GM19043 (cell line): ENCODE measurements at regions not wholly inside any gene's neighbourhood (a gene's known extent, or its start where the extent isn't known, plus 50 kb on each side); places are given as distances from the start of the nearest gene placed in this dataset.

Experiments used
- ATAC-seq: cut with Tn5 transposase; IDR thresholded peaks from one replicate; pipeline ENCODE4 v1.9.1; 2021; ENCODE audit warnings: low read depth; ENCODE audit not compliant: unreplicated experiment

- ATAC-seq = no peak
Measured at GRCh38 chr13:85411591-85411990, 387.6 kb downstream of the SLITRK6 start.

GRCh38 chr13:85408415-85408814, 390.8 kb downstream of the SLITRK6 start:
- no peak for ATAC-seq

- ATAC-seq = no peak
Measured at GRCh38 chr13:85406269-85406975, 392.8 kb downstream of the SLITRK6 start.

- ATAC-seq = no peak
Measured at GRCh38 chr13:85405316-85405897, 393.8 kb downstream of the SLITRK6 start.

- no peak for ATAC-seq
Measured at GRCh38 chr13:85386424-85386823, 412.8 kb downstream of the SLITRK6 start.

- ATAC-seq = no peak
Measured at GRCh38 chr13:85383291-85383690, 415.9 kb downstream of the SLITRK6 start.

- no peak for ATAC-seq
Measured at GRCh38 chr13:85381082-85381481, 418.1 kb downstream of the SLITRK6 start.

GRCh38 chr13:85379991-85380390, 419.2 kb downstream of the SLITRK6 start:
- no peak for ATAC-seq

- no peak for ATAC-seq
Measured at GRCh38 chr13:85379433-85379832, 419.8 kb downstream of the SLITRK6 start.

- ATAC-seq = no peak
Measured at GRCh38 chr13:85377783-85378182, 421.4 kb downstream of the SLITRK6 start.

GRCh38 chr13:85373322-85373721, 425.9 kb downstream of the SLITRK6 start:
- ATAC-seq = no peak

- no peak for ATAC-seq
Measured at GRCh38 chr13:85371254-85371653, 428.0 kb downstream of the SLITRK6 start.

GRCh38 chr13:85368686-85369085, 430.5 kb downstream of the SLITRK6 start:
- no peak for ATAC-seq

- ATAC-seq = no peak
Measured at GRCh38 chr13:85367887-85368286, 431.3 kb downstream of the SLITRK6 start.

GRCh38 chr13:85366759-85367417, 432.3 kb downstream of the SLITRK6 start:
- no peak for ATAC-seq

GRCh38 chr13:85363504-85363903, 435.7 kb downstream of the SLITRK6 start:
- ATAC-seq = no peak

- ATAC-seq = no peak
Measured at GRCh38 chr13:85362980-85363379, 436.2 kb downstream of the SLITRK6 start.

- ATAC-seq = no peak
Measured at GRCh38 chr13:85347251-85347650, 452.0 kb downstream of the SLITRK6 start.

GRCh38 chr13:85334187-85334586, 465.0 kb downstream of the SLITRK6 start:
- no peak for ATAC-seq

- ATAC-seq = no peak
Measured at GRCh38 chr13:85333506-85334020, 465.7 kb downstream of the SLITRK6 start.

GRCh38 chr13:85332615-85333014, 466.6 kb downstream of the SLITRK6 start:
- no peak for ATAC-seq

- no peak for ATAC-seq
Measured at GRCh38 chr13:85321734-85322133, 477.5 kb downstream of the SLITRK6 start.
